ENCODE measurements at regions not wholly inside any gene's neighbourhood (a gene's known extent, or its start where the extent isn't known, plus 50 kb on each side); places are given as distances from the start of the nearest gene placed in this dataset.
"Not testable (repeated sequence)": the region's sequence is repeated elsewhere in the genome, so short reads cannot be mapped to it uniquely, and the experiment has no call there.

GRCh38 chrX:125089761-125090445 lies 229.8 kb upstream of the TEX13C start:
- DNase-seq (ENCODE audit: low read depth in 2 of 2): no peak

- no peak for DNase-seq (ENCODE audit: low read depth in 2 of 2)
Measured at GRCh38 chrX:125093852-125094251, 225.8 kb upstream of the TEX13C start.

GRCh38 chrX:125094901-125095300 lies 224.8 kb upstream of the TEX13C start:
- no peak for DNase-seq (ENCODE audit: low read depth in 2 of 2)

- DNase-seq (ENCODE audit: low read depth in 2 of 2): no peak
Measured at GRCh38 chrX:125096469-125096868, 223.2 kb upstream of the TEX13C start.

- no peak for DNase-seq (ENCODE audit: low read depth in 2 of 2)
Measured at GRCh38 chrX:125096870-125097269, 222.8 kb upstream of the TEX13C start.

- DNase-seq (ENCODE audit: low read depth in 2 of 2): no peak
Measured at GRCh38 chrX:125101971-125102755, 217.5 kb upstream of the TEX13C start.

GRCh38 chrX:125103693-125104092 lies 216.0 kb upstream of the TEX13C start:
- DNase-seq (ENCODE audit: low read depth in 2 of 2): no peak

- DNase-seq (ENCODE audit: low read depth in 2 of 2): no peak
Measured at GRCh38 chrX:125108921-125109320, 210.8 kb upstream of the TEX13C start.

- DNase-seq (ENCODE audit: low read depth in 2 of 2): no peak
Measured at GRCh38 chrX:125131164-125131563, 188.5 kb upstream of the TEX13C start.

GRCh38 chrX:125132274-125132673 lies 187.4 kb upstream of the TEX13C start:
- peak in 1 of 2 donors; percentile 1 for DNase-seq (ENCODE audit: low read depth in 2 of 2)

- DNase-seq (ENCODE audit: low read depth in 2 of 2): no peak
Measured at GRCh38 chrX:125137521-125137920, 182.2 kb upstream of the TEX13C start.

- DNase-seq (ENCODE audit: low read depth in 2 of 2): no peak
Measured at GRCh38 chrX:125150231-125150630, 169.4 kb upstream of the TEX13C start.

GRCh38 chrX:125151146-125151545 lies 168.5 kb upstream of the TEX13C start:
- DNase-seq (ENCODE audit: low read depth in 2 of 2): no peak

- DNase-seq (ENCODE audit: low read depth in 2 of 2): no peak
Measured at GRCh38 chrX:125152011-125152410, 167.7 kb upstream of the TEX13C start.

- no peak for DNase-seq (ENCODE audit: low read depth in 2 of 2)
Measured at GRCh38 chrX:125153621-125154020, 166.1 kb upstream of the TEX13C start.

GRCh38 chrX:125154288-125155257 lies 165.1 kb upstream of the TEX13C start:
- not testable (repeated sequence) for DNase-seq (ENCODE audit: low read depth in 2 of 2)

GRCh38 chrX:125155296-125156033 lies 164.2 kb upstream of the TEX13C start:
- not testable (repeated sequence) for DNase-seq (ENCODE audit: low read depth in 2 of 2)

GRCh38 chrX:125170459-125170858 lies 149.2 kb upstream of the TEX13C start:
- no peak for DNase-seq (ENCODE audit: low read depth in 2 of 2)

- no peak for DNase-seq (ENCODE audit: low read depth in 2 of 2)
Measured at GRCh38 chrX:125172531-125172930, 147.1 kb upstream of the TEX13C start.

- no peak for DNase-seq (ENCODE audit: low read depth in 2 of 2)
Measured at GRCh38 chrX:125175991-125176584, 143.6 kb upstream of the TEX13C start.

GRCh38 chrX:125193921-125194320 lies 125.8 kb upstream of the TEX13C start:
- no peak for DNase-seq (ENCODE audit: low read depth in 2 of 2)

All from activated CD4-positive, alpha-beta T cell treated with anti-CD3 and anti-CD28 coated beads for 24 hours (primary cell).